ENCODE measurements at regions not wholly inside any gene's neighbourhood (a gene's known extent, or its start where the extent isn't known, plus 50 kb on each side); places are given as distances from the start of the nearest gene placed in this dataset.

DNA sequence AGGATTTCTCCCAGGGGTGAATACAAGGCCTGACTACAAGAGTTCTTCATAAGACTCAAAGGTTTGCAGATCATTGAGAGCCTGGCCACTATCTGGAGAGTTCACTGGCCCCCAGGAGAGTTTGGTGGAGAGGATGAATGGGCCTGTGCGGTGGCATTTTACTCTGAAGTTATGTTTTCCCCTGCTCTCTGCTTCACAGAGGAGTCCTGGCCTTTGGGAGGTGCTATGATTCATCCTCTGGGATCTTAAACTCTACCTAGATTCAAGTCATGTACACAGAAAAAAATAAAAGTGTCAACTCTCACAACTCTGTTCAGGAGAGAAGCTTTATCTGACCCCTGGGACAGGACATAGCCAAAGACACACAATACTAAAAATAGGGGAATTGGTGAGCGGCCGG, 159.1 kb upstream of the CARD18 start (continued):
- TF ChIP-seq SRSF1 (IDR thresholded peaks at IDR 0.05; ENCODE audit: low read depth, low read length) (no peak), ZFPM2 (CRISPR knock-in tag; IDR thresholded peaks at IDR 0.05) (no peak), STAT5A (IDR thresholded peaks at IDR 0.05; ENCODE audit: borderline replicate concordance, low read length) (no peak), POLR2A (conservative IDR thresholded peaks at IDR 0.05) (no peak), SNAPC5 (CRISPR knock-in tag; IDR thresholded peaks at IDR 0.05) (no peak), MEIS2 (IDR thresholded peaks at IDR 0.05; ENCODE audit: partially characterized antibody) (no peak), E2F8 (IDR thresholded peaks at IDR 0.05; ENCODE audit: low read depth, partially characterized antibody) (no peak), POLR2B (IDR thresholded peaks at IDR 0.05; ENCODE audit: low read depth, partially characterized antibody) (no peak)

DNA sequence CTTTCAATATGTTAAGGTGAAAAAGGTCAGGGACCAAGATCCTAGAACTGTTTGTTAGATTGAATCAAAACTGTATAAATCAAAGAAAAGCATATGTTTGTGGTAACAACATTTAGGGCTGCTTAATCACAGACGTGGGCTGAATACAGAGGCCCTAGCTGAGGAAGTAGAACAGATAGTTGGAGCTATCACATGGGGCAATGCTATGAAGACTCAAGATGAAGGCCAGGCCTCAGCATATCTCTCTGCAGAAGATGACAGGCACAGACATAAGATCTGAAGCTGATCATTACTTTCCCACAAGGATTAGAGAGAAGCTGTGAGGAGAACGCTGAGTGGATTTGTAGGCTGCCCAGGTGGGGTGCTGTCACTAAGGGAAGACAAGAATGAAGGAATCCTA, 158.6 kb upstream of the CARD18 start:
- DNase-seq (ENCODE audit: extremely low read depth in 1 of 4, low spot score in 3 of 4), result no peak
- no peak overlapping the region for H3K27ac ChIP-seq (ENCODE audit: extremely low read depth, low read depth, low read length)
- no peak for TF ChIP-seq SFPQ (IDR thresholded peaks at IDR 0.05; ENCODE audit: low read depth, low read length)
- TF ChIP-seq ETV5 (CRISPR knock-in tag; IDR thresholded peaks at IDR 0.05; ENCODE audit: low read depth), result no peak
- no peak for TF ChIP-seq ZBTB17 (CRISPR knock-in tag; IDR thresholded peaks at IDR 0.05)
- TF ChIP-seq NFYB (IDR thresholded peaks at IDR 0.05; ENCODE audit: extremely low read depth, insufficient read length), result no peak
- TF ChIP-seq MCM7 (IDR thresholded peaks at IDR 0.05), result no peak
- TF ChIP-seq, protein P1, sequence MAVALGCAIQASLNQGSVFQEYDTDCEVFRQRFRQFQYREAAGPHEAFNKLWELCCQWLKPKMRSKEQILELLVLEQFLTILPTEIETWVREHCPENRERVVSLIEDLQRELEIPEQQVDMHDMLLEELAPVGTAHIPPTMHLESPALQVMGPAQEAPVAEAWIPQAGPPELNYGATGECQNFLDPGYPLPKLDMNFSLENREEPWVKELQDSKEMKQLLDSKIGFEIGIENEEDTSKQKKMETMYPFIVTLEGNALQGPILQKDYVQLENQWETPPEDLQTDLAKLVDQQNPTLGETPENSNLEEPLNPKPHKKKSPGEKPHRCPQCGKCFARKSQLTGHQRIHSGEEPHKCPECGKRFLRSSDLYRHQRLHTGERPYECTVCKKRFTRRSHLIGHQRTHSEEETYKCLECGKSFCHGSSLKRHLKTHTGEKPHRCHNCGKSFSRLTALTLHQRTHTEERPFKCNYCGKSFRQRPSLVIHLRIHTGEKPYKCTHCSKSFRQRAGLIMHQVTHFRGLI (CRISPR knock-in tag; IDR thresholded peaks at IDR 0.05), result no peak
- TF ChIP-seq SMARCE1 (IDR thresholded peaks at IDR 0.05), result no peak
- no peak overlapping the region for H3K4me3 ChIP-seq
- no peaks in the 10 kb centered on the region for H3K4me1 ChIP-seq (replicated peaks in 1 of 2; ENCODE audit: control insufficient read depth in 2 of 2, insufficient read depth in 2 of 2, low read length in 2 of 2)
- no peaks in the 10 kb centered on the region for H4K20me1 ChIP-seq (replicated peaks; ENCODE audit: control insufficient read depth, insufficient read depth, low read length)
- no peaks in the 10 kb centered on the region for H3K27me3 ChIP-seq (ENCODE audit: control insufficient read depth in 2 of 2, insufficient read depth in 2 of 2, low read length in 2 of 2)
- no peak overlapping the region for H3K4me2 ChIP-seq (ENCODE audit: insufficient read depth, low read length)
- no peak overlapping the region for H3K9ac ChIP-seq (ENCODE audit: insufficient read depth in 1 of 2, low read depth in 2 of 2, low read length in 2 of 2)
- in situ Hi-C loops (cut with MboI) (no loop called here), intact Hi-C loops (cut with micrococcal nuclease) (no loop called here)
- 60% methylated on average over 2 of the region's 2 CpGs for WGBS (ENCODE audit: insufficient coverage, low coverage, missing lambda C conversion rate)
- H3K79me2 ChIP-seq (ENCODE audit: control insufficient read depth, insufficient read depth, low read length), result no peaks in the 10 kb centered on the region
- H3K36me3 ChIP-seq (ENCODE audit: control insufficient read depth, insufficient read depth, low read length), result no peaks in the 10 kb centered on the region
- FAIRE-seq, result no peak
- BruUV-seq (replicated peaks), result no TSS peak
- 0 out of 2 replicates have a peak, but pooled peaks cover 4% of the 10 kb centered on the region for H3K9me3 ChIP-seq (replicated peaks; ENCODE audit: control insufficient read depth, insufficient read depth, low read depth, low read length)
- H2AFZ ChIP-seq (ENCODE audit: low read depth, low read length), result no peak overlapping the region
- ChIA-PET CTCF (ENCODE audit: low intra/inter-chr PET ratio) (interaction anchor here (0.6 kb wide), 1 partner anchor 9 kb away, joined by 4 read pairs; no protein-coding TSS in a partner anchor), POLR2A (no interaction called here)
- no peak for ATAC-seq
- no peaks in the 10 kb centered on the region for H3K9me1 ChIP-seq (ENCODE audit: control insufficient read depth, insufficient read depth, low read length)
